ENCODE measurements at regions not wholly inside any gene's neighbourhood (a gene's known extent, or its start where the extent isn't known, plus 50 kb on each side); places are given as distances from the start of the nearest gene placed in this dataset.

DNA sequence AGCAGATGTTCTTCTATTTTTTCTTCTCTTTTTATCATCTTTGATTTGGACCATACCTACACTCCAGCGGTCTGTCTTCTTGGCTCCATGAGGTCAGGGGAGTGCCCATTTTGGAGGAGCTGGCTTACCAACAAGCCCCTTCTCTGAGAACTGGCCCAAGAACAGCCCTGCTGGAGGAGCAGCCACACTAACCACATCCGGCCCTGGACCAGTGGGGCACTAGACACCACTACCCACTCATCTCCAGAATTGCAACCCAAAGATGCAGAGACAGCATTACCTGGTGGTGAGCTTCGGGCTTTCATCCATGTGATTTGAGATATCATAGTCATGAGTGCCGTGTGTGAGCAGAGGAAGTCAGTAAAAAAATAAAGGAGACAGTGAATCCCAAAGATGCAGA, 599.4 kb upstream of the CDH4 start:
- no peak overlapping the region for H3K27ac Mint-ChIP-seq
- no peak for ATAC-seq
- H3K4me3 Mint-ChIP-seq, result no peak overlapping the region
- no peak for DNase-seq
- POLR2A ChIA-PET, result no interaction called here
- H3K9me3 Mint-ChIP-seq, result peaks cover 0 to 23% (median 5%) of the 10 kb centered on the region in 9 donors
- H3K4me1 Mint-ChIP-seq, result no peaks in the 10 kb centered on the region
- peaks cover 0 to 38% (median 13%) of the 10 kb centered on the region in 5 donors for H3K27me3 Mint-ChIP-seq
- peaks cover 0 to 7% (median 0%) of the 10 kb centered on the region in 3 donors for H3K36me3 Mint-ChIP-seq

DNA sequence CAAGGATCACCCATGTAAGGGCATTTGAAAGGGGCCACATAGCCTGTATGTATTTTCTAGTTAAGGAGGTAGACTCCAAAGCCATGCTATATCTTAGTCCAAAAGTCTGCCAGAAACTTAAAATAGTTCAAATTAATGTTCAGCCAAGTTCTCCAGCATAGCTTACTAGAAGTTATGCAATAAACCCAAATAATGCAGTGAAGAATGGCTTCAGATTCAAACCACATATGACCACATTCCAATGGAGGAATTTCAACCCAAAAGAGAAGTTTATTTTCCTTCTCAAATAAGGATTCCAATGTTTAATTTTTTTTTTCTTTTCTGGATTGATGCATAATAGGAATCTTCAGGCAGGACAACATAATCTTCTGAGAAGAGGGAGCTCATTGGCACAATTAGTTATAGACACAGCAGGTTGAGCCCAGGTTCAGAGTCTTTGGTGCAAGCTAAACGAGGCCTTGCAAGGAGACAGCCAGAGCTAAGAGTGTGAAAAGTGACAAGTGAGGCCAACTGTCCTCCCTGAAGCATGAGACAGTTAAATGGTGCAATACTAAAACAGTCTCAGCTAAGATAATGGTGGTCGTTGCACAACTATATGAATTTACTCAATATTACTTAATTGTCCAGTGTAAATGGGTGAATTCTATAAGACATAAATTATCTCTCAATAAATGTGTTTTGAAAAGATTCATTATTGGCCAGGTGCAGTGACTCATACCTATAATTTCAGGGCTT, 598.8 kb upstream of the CDH4 start:
- ATAC-seq, result no peak
- Mint-ChIP-seq H3K9me3 (peaks cover 0 to 23% (median 5%) of the 10 kb centered on the region in 9 donors), H3K36me3 (peaks cover 0 to 7% (median 0%) of the 10 kb centered on the region in 3 donors), H3K27me3 (peaks cover 0 to 45% (median 17%) of the 10 kb centered on the region in 5 donors), H3K27ac (no peak overlapping the region), H3K4me1 (no peaks in the 10 kb centered on the region), H3K4me3 (no peak overlapping the region)
- POLR2A ChIA-PET, result no interaction called here
- DNase-seq, result no peak

DNA sequence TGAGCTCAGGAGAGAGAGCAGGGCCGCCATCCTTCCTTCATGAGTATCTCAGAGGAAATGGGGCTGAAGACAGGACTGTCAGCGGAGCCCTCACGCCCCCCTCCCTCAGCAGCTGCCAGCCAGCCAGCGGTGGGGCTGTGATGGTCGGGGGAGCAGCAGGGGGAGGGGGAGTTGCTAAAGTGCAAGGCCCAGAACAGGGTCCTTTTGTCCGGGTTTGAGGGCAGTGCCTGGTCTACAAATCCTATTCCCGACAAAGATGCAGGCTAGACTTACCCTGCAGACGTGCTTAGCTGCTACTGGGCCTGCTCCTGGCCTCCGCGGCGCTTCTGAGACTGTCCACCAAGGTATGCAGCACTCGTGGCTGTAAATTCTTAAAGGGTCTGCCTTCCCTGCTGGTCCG, 593.4 kb upstream of the CDH4 start:
- Mint-ChIP-seq H3K4me3 (no peak overlapping the region), H3K27me3 (peaks cover 0 to 48% (median 11%) of the 10 kb centered on the region in 5 donors), H3K4me1 (no peaks in the 10 kb centered on the region), H3K36me3 (peaks cover 0 to 7% (median 0%) of the 10 kb centered on the region in 3 donors), H3K27ac (no peak overlapping the region), H3K9me3 (peaks cover 0 to 18% (median 3%) of the 10 kb centered on the region in 9 donors)
- ATAC-seq, result no peak
- POLR2A ChIA-PET, result no interaction called here
- no peak for DNase-seq

DNA sequence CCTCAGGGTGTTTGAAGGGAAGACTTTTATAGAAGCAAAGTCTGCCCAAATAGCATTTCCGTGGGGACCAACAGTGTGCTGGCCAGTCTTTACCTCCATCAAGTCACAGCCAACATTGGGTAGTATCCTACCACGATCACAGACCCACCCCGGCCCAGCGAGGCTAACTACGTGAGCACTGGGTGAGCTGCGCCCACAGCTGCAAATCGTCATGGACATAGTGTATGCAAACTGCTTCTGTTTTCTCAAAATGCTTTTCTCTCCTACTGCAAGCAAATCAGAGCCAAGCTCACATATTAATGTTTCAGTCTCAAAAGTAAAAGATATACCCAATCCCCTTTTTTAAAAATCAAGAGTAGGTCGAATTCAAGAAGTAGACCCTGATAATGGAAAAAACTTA, 592.8 kb upstream of the CDH4 start:
- ATAC-seq (no peak), DNase-seq (no peak)
- Mint-ChIP-seq H3K4me3 (no peak overlapping the region), H3K4me1 (no peaks in the 10 kb centered on the region), H3K36me3 (peaks cover 0 to 7% (median 0%) of the 10 kb centered on the region in 3 donors), H3K27me3 (peaks cover 0 to 50% (median 10%) of the 10 kb centered on the region in 5 donors), H3K9me3 (peaks cover 0 to 16% (median 3%) of the 10 kb centered on the region in 9 donors), H3K27ac (no peak overlapping the region)
- POLR2A ChIA-PET, result no interaction called here

DNA sequence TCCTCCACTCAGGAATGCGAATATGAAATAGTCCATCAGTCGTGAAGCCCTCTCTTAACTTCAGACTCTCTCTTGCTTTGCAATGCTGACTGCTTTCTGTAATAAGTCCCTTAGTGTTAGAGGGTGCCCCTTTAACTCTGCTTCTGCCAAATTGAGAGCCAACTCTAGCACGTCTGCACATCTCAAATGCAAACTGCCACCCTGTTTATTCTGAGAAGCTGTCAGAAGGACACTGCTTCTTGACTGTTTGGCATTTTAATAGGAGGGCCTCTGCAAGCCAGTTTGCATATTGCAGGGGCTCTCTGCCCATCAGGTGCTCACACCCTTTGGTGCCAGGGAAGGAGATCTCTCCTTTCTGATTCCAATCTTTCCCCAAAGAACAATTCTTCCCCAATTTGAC, 589.8 kb upstream of the CDH4 start:
- H3K36me3 Mint-ChIP-seq, result no peaks in the 10 kb centered on the region
- H3K4me1 Mint-ChIP-seq, result no peaks in the 10 kb centered on the region
- no peak for ATAC-seq

DNA sequence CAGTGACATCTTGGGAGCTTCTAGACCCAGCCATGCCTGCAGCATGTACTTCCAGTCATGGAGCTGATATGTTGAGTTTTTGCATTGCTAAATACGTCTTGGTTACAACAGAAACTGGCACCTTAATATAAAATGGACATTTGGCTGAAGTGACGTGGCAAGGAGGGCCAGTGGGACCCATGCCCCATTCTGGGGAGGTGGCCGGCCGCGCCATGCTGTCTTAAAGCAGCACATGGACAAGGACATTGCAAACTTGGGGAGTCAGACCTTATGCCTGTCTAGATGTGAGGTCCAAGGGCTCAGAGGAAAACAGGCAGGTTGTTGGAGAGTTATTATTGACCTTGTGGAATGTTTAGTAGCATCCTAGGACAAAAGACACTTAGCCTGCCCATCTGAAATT, 588.0 kb upstream of the CDH4 start:
- POLR2A ChIA-PET, result no interaction called here
- H3K27me3 Mint-ChIP-seq, result peaks cover 0 to 15% (median 0%) of the 10 kb centered on the region in 5 donors
- H3K4me3 Mint-ChIP-seq, result no peak overlapping the region
- no peaks in the 10 kb centered on the region for H3K36me3 Mint-ChIP-seq
- H3K27ac Mint-ChIP-seq, result no peak overlapping the region
- peaks cover 0 to 2% (median 0%) of the 10 kb centered on the region in 9 donors for H3K9me3 Mint-ChIP-seq
- DNase-seq (no peak), ATAC-seq (no peak)
- no peaks in the 10 kb centered on the region for H3K4me1 Mint-ChIP-seq

More for the DNA sequence above, 589.8 kb upstream of the CDH4 start:
- H3K27ac Mint-ChIP-seq, result no peak overlapping the region
- DNase-seq, result no peak
- H3K9me3 Mint-ChIP-seq, result no peaks in the 10 kb centered on the region
- peaks cover 0 to 29% (median 5%) of the 10 kb centered on the region in 5 donors for H3K27me3 Mint-ChIP-seq
- no peak overlapping the region for H3K4me3 Mint-ChIP-seq
- POLR2A ChIA-PET, result no interaction called here

DNA sequence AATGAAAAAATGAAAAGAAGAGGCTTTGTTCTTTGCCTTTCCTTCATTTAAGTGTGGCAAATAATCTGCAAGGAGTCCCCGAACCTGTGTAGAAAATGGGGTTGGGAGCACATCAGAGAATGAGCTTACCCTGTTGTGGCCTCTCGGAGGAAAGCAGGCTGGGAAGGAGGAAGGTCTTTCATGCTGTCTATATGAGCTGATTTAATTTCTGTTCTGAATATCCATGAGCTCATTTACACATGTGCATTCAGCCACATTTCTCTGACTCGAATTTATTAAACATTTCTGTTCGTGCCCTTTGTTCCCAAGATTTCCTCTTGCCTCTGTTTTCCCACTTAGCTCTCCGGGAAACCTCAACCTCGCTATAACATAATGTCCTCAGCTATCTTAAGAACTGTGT, 584.4 kb upstream of the CDH4 start:
- DNase-seq (no peak), ATAC-seq (no peak)
- Mint-ChIP-seq H3K27ac (no peak overlapping the region), H3K4me1 (no peaks in the 10 kb centered on the region), H3K4me3 (no peak overlapping the region), H3K27me3 (peaks cover 0 to 12% (median 4%) of the 10 kb centered on the region in 5 donors), H3K36me3 (no peaks in the 10 kb centered on the region), H3K9me3 (peaks cover 0 to 2% (median 0%) of the 10 kb centered on the region in 9 donors)
- POLR2A ChIA-PET, result no interaction called here

DNA sequence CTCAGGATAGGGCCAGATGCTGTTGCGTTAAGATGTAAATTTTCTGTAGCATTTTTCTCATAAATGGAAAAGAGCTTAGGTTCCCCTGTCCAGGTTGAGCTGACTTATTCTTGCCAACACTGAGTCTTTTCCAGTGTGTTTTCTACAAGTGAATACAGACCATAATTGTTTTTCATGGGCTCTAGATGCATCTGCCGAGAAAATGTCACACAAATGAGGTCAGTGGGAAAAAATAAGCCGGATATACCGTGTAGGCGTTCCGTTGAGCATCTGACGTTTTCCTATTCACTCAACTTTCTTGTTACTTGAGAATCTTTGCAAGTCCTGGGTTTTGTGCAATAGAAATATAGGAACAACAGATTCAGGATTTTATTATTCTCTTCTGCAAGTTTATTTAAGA, 582.9 kb upstream of the CDH4 start:
- Mint-ChIP-seq H3K4me1 (no peaks in the 10 kb centered on the region), H3K27ac (no peak overlapping the region), H3K4me3 (no peak overlapping the region), H3K36me3 (no peaks in the 10 kb centered on the region), H3K9me3 (peaks cover 0 to 2% (median 0%) of the 10 kb centered on the region in 9 donors), H3K27me3 (peaks cover 0 to 6% (median 0%) of the 10 kb centered on the region in 5 donors)
- no peak for ATAC-seq
- no peak for DNase-seq
- POLR2A ChIA-PET, result no interaction called here

DNA sequence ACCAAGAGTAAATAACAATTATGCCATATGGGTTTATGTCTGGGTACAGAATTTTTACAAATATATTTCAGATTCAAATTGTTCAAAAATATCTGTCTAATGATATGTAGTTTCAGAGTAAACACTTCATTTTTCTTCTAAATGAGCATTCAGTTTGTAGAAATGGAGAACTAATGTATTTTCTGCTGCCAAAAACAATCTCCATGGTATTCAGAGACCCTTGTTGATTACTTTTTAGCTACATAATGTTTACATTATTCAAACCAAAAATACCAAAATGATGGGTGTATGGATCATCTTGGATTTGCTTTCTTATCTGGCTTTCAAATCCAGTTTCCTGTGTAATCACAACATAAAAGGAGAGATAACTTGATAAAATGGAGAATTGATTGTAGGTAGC, 576.0 kb upstream of the CDH4 start:
- POLR2A ChIA-PET, result no interaction called here
- no peak for DNase-seq

DNA sequence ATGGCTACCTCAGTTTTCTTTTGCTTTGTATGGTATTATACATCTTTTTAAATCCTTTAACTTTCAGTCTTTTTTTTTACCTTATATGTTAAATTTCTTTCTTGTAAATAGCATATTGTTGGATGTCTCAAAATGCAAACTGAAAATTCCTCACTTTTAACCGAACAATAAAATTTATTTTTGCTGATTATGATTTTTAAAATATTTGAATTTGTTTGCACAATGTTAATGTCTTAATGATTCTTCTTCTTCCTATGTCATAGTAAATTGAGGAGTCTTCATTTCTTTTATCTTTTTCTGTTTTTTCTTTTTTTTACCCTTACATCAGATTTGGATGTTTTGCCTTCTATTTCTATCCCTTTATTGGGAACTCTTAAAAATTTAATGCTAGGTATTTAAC, 574.2 kb upstream of the CDH4 start:
- no peak overlapping the region for H3K4me3 Mint-ChIP-seq
- ATAC-seq, result no peak
- H3K4me1 Mint-ChIP-seq, result no peaks in the 10 kb centered on the region
- no peak for DNase-seq
- H3K36me3 Mint-ChIP-seq, result no peaks in the 10 kb centered on the region
- H3K27ac Mint-ChIP-seq, result no peak overlapping the region
- peaks cover 0 to 6% (median 0%) of the 10 kb centered on the region in 9 donors for H3K9me3 Mint-ChIP-seq
- peaks cover 0 to 16% (median 5%) of the 10 kb centered on the region in 5 donors for H3K27me3 Mint-ChIP-seq
- POLR2A ChIA-PET, result no interaction called here

More for the DNA sequence above, 576.0 kb upstream of the CDH4 start:
- ATAC-seq, result no peak
- H3K36me3 Mint-ChIP-seq, result no peaks in the 10 kb centered on the region
- peaks cover 0 to 16% (median 2%) of the 10 kb centered on the region in 5 donors for H3K27me3 Mint-ChIP-seq
- H3K4me1 Mint-ChIP-seq, result no peaks in the 10 kb centered on the region
- no peaks in the 10 kb centered on the region for H3K9me3 Mint-ChIP-seq
- no peak overlapping the region for H3K4me3 Mint-ChIP-seq
- H3K27ac Mint-ChIP-seq, result no peak overlapping the region

DNA sequence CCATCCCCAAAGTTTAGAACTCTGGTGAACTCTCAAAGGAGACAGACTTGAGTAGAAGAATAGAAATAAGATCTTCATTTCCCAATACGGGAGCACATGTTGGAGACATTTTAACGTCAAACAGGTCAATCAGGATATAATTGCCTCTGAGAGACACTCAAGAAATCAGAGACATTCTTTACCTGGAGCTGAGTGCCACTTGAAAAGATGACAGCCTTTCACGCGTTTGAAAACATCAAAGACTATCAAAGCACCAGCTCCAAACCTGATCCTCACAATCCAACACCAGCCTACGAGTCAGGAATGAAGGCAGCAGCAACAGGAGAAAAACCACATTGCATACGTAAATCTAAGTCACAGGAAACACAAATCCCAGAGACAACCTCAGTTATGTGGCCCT, 571.5 kb upstream of the CDH4 start:
- DNase-seq, result no peak
- H3K27me3 Mint-ChIP-seq, result peaks cover 0 to 12% (median 5%) of the 10 kb centered on the region in 5 donors
- no peak overlapping the region for H3K4me3 Mint-ChIP-seq
- POLR2A ChIA-PET, result no interaction called here
- no peaks in the 10 kb centered on the region for H3K36me3 Mint-ChIP-seq
- peaks cover 0 to 6% (median 0%) of the 10 kb centered on the region in 9 donors for H3K9me3 Mint-ChIP-seq
- ATAC-seq, result no peak
- no peak overlapping the region for H3K27ac Mint-ChIP-seq
- H3K4me1 Mint-ChIP-seq, result no peaks in the 10 kb centered on the region

DNA sequence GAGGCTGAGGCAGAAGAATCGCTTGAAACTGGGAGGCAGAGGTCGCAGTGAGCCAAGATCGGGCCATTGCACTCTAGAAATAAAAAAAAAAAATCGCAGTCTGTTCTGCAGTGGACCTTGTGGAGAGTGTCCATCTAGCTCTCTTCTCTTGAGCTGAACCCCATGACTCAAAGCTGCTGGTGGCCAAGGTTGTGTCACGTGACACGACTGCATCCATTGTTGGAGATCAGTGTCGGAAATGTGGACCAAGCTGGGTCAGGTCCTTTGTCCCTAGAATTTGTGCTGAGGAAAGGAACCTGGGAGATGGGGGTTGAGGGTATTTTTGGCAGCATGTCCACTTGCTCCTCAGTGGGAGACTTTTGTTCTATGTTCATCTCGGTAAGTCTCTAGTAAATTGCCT, 564.8 kb upstream of the CDH4 start:
- POLR2A ChIA-PET, result no interaction called here

DNA sequence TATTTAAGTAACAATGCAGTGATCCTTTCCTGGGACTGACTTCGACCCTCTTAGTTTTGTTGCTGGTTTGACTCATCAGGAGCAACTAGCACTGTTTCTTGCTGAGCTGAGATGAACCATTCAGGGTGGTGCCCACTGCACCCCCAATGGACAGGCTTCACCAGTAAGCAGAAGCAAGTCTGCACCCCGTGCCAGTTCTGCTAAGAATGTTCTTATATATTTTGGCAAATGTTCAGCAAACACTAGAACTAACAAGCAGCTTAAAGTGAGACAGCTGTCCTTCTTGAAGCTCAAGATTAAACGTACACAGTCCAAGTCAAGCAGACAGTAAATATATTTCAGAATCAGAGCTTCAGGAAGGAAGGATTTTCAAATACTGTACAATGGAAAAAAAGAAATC, 561.3 kb upstream of the CDH4 start:
- H3K27me3 Mint-ChIP-seq, result peaks cover 4 to 24% (median 14%) of the 10 kb centered on the region in 5 donors
- POLR2A ChIA-PET, result no interaction called here

More for the DNA sequence above, 564.8 kb upstream of the CDH4 start:
- Mint-ChIP-seq H3K27me3 (peaks cover 0 to 14% (median 11%) of the 10 kb centered on the region in 5 donors), H3K27ac (no peak overlapping the region), H3K9me3 (peaks cover 0 to 2% (median 0%) of the 10 kb centered on the region in 9 donors), H3K4me1 (peaks cover 0 to 2% (median 0%) of the 10 kb centered on the region in 4 donors), H3K36me3 (no peaks in the 10 kb centered on the region), H3K4me3 (no peak overlapping the region)
- ATAC-seq (no peak), DNase-seq (no peak)

More for the DNA sequence above, 561.3 kb upstream of the CDH4 start:
- no peaks in the 10 kb centered on the region for H3K9me3 Mint-ChIP-seq
- H3K36me3 Mint-ChIP-seq, result no peaks in the 10 kb centered on the region
- DNase-seq, result no peak
- H3K27ac Mint-ChIP-seq, result no peak overlapping the region
- H3K4me3 Mint-ChIP-seq, result no peak overlapping the region
- peaks cover 0 to 2% (median 0%) of the 10 kb centered on the region in 4 donors for H3K4me1 Mint-ChIP-seq
- ATAC-seq, result no peak
